Parathyroid adenoma (tissue), 2 donors: ENCODE measurements at regions not wholly inside any gene's neighbourhood (a gene's known extent, or its start where the extent isn't known, plus 50 kb on each side); places are given as distances from the start of the nearest gene placed in this dataset.

Source experiments
- H2AFZ ChIP-seq: fragments of 300-600 bp; sonication (generic); one replicate; pipeline ENCODE4 v1.7.0; 2017; ENCODE audit warnings: antibody characterized with exemption, mild to moderate bottlenecking
- H3K27ac ChIP-seq: fragments of 300-600 bp; sonication (generic); one replicate; pipeline ENCODE4 v1.7.0; 2017
- H3K27me3 ChIP-seq: fragments of 300-600 bp; sonication (generic); one replicate; pipeline ENCODE4 v1.7.0; 2017; ENCODE audit warnings: low read length; ENCODE audit not compliant: control insufficient read depth, insufficient read depth
- H3K36me3 ChIP-seq: fragments of 300-600 bp; sonication (generic); one replicate; pipeline ENCODE4 v1.7.0; 2017; ENCODE audit warnings: low read length; ENCODE audit not compliant: control insufficient read depth, insufficient read depth
- H3K4me1 ChIP-seq: fragments of 300-600 bp; sonication (generic); one replicate; pipeline ENCODE4 v1.7.0; 2017; ENCODE audit warnings: control low read depth
- H3K4me2 ChIP-seq: fragments of 300-600 bp; sonication (generic); one replicate; pipeline ENCODE4 v1.7.0; 2017; ENCODE audit warnings: low read length
- H3K4me3 ChIP-seq: fragments of 300-600 bp; sonication (generic); one replicate; pipeline ENCODE4 v1.7.0; 2017; ENCODE audit warnings: low read depth, low read length
- H3K79me2 ChIP-seq: fragments of 300-600 bp; sonication (generic); one replicate; pipeline ENCODE4 v1.7.0; 2017; ENCODE audit warnings: control low read depth
- H3K9ac ChIP-seq: fragments of 300-600 bp; sonication (generic); one replicate; pipeline ENCODE4 v1.7.0; 2017; ENCODE audit warnings: mild to moderate bottlenecking
- H3K9me3 ChIP-seq: fragments of 300-600 bp; sonication (generic); one replicate; pipeline ENCODE4 v1.7.0; 2017; ENCODE audit warnings: low read length; ENCODE audit not compliant: control insufficient read depth
- CTCF ChIP-seq: fragments of 300-600 bp; sonication (generic); IDR thresholded peaks from one replicate; pipeline ENCODE4 v1.7.0; 2017; ENCODE audit warnings: antibody characterized with exemption, mild to moderate bottlenecking
- donor health status: primary hyperparathyroidism.

GRCh38 chr4:178259566-178259965 lies 817.3 kb upstream of the AGA start:
- TF ChIP-seq CTCF, result no peak
- Histone ChIP-seq H3K9ac (no peak overlapping the region), H3K36me3 (no peaks in the 10 kb centered on the region), H3K4me1 (no peaks in the 10 kb centered on the region), H3K79me2 (no peaks in the 10 kb centered on the region), H2AFZ (no peak overlapping the region), H3K4me3 (no peak overlapping the region), H3K4me2 (no peak overlapping the region), H3K9me3 (no peaks in the 10 kb centered on the region), H3K27ac (no peak overlapping the region), H3K27me3 (no peaks in the 10 kb centered on the region)

- Histone ChIP-seq H3K27ac (no peak overlapping the region), H3K4me2 (no peak overlapping the region), H3K79me2 (no peaks in the 10 kb centered on the region), H3K36me3 (no peaks in the 10 kb centered on the region), H2AFZ (no peak overlapping the region), H3K27me3 (no peaks in the 10 kb centered on the region), H3K9ac (no peak overlapping the region), H3K9me3 (no peaks in the 10 kb centered on the region), H3K4me1 (no peaks in the 10 kb centered on the region), H3K4me3 (no peak overlapping the region)
- TF ChIP-seq CTCF, result no peak
Observed at GRCh38 chr4:178264001-178264400, 821.8 kb upstream of the AGA start.

GRCh38 chr4:178271386-178271785 lies 829.1 kb upstream of the AGA start:
- Histone ChIP-seq H3K4me3 (no peak overlapping the region), H3K9ac (no peak overlapping the region), H3K27me3 (no peaks in the 10 kb centered on the region), H3K4me1 (no peaks in the 10 kb centered on the region), H2AFZ (no peak overlapping the region), H3K4me2 (no peak overlapping the region), H3K27ac (no peak overlapping the region), H3K79me2 (no peaks in the 10 kb centered on the region), H3K36me3 (no peaks in the 10 kb centered on the region), H3K9me3 (no peaks in the 10 kb centered on the region)
- TF ChIP-seq CTCF, result no peak

GRCh38 chr4:178273168-178273567 lies 830.9 kb upstream of the AGA start:
- no peak overlapping the region for H3K4me3 ChIP-seq
- H3K4me2 ChIP-seq, result no peak overlapping the region
- no peaks in the 10 kb centered on the region for H3K79me2 ChIP-seq
- H2AFZ ChIP-seq, result no peak overlapping the region
- no peak overlapping the region for H3K27ac ChIP-seq
- no peak for TF ChIP-seq CTCF
- H3K4me1 ChIP-seq, result no peaks in the 10 kb centered on the region
- H3K36me3 ChIP-seq, result no peaks in the 10 kb centered on the region
- H3K9ac ChIP-seq, result no peak overlapping the region
- H3K27me3 ChIP-seq, result no peaks in the 10 kb centered on the region
- H3K9me3 ChIP-seq, result no peaks in the 10 kb centered on the region

- Histone ChIP-seq H3K4me1 (no peaks in the 10 kb centered on the region), H3K4me2 (no peak overlapping the region), H3K4me3 (no peak overlapping the region), H3K79me2 (no peaks in the 10 kb centered on the region), H3K36me3 (no peaks in the 10 kb centered on the region), H3K9me3 (no peaks in the 10 kb centered on the region), H3K27me3 (no peaks in the 10 kb centered on the region), H3K9ac (no peak overlapping the region), H3K27ac (no peak overlapping the region), H2AFZ (no peak overlapping the region)
- no peak for TF ChIP-seq CTCF
Observed at GRCh38 chr4:178275671-178276360, 833.6 kb upstream of the AGA start.
